ENCODE measurements at regions not wholly inside any gene's neighbourhood (a gene's known extent, or its start where the extent isn't known, plus 50 kb on each side); places are given as distances from the start of the nearest gene placed in this dataset.
A peak's percentile ranks its signal among the peaks of the same experiment; 100 is the strongest.

DNA sequence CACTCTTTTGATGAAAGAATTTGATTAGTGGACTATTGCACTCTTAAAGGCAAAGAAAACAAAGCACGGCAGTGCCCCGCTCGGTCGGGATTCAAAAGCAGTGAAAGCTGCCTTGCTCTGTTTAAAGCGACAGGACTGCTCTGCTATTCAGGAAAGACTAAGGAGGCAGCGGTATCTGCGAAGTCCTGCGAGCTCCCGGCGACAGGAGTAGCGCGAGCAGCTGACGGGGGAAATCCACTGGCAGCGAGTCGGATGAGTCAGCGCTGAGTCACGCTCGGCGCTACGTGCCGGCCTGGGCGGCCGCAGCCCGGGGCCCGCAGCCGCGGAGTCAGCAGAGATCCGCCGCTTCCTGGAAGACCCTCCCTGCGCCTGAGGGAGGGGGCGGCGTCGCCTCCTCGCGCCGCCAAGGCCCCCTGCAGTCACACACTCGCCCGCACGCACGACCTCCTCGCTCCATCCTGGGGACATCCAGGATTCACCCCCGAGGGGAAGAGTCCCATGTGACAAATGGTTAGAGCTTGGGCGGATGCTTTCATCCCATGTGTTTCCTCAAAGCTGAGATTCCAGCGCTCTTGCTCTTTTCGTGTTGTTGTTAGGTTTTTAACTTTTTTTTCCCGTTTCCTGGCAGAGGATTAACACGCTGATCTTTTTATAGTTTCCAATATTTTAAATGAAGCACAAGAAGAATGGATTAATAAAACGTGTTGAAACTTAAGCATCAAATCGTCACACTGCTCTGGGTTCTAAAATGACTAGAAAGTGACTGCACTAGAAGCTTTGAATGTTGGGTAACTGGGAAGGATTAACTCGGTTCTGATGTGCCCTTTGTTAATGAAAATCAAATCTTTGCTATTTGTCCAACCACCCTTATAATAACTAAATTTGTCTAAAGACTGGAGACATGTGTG is 102.5 kb downstream of the ARRDC3 start:
- Histone ChIP-seq H4K20me1 (ENCODE audit: insufficient read depth, low read length) (no peaks in the 10 kb centered on the region), H3K4me1 (ENCODE audit: insufficient read depth, low read length) (peaks cover 30% of the 10 kb centered on the region), H3K27me3 (ENCODE audit: insufficient read depth, low read length) (no peaks in the 10 kb centered on the region), H3K4me2 (ENCODE audit: low read length) (peak overlapping the region; percentile 88), H2AFZ (ENCODE audit: low read depth, low read length) (peak overlapping the region; percentile 91), H3K9me3 (ENCODE audit: insufficient read depth, low read depth, low read length) (no peaks in the 10 kb centered on the region), H3K4me3 (ENCODE audit: insufficient read depth, low read depth, low read length) (peak overlapping the region; percentile 57), H3K79me2 (ENCODE audit: insufficient read depth, low read length) (no peaks in the 10 kb centered on the region), H3K36me3 (ENCODE audit: insufficient read depth, low read length) (no peaks in the 10 kb centered on the region), H3K27ac (ENCODE audit: low read depth, low read length) (peak overlapping the region; percentile 97), H3K9ac (ENCODE audit: low read length) (peak overlapping the region; percentile 88)
- H3K27ac Mint-ChIP-seq (ENCODE audit: unreplicated experiment) = peak overlapping the region; percentile 98
- H3K27me3 Mint-ChIP-seq (ENCODE audit: low read depth, unreplicated experiment) = no peaks in the 10 kb centered on the region
- no peaks in the 10 kb centered on the region for H3K36me3 Mint-ChIP-seq (ENCODE audit: low read depth, unreplicated experiment)
- DNase-seq (ENCODE audit: low read depth) (peak; percentile 95), FAIRE-seq (peak; percentile 66)
- H3K9me3 Mint-ChIP-seq (ENCODE audit: unreplicated experiment) = peaks cover 5% of the 10 kb centered on the region
- TF ChIP-seq, protein P1, sequence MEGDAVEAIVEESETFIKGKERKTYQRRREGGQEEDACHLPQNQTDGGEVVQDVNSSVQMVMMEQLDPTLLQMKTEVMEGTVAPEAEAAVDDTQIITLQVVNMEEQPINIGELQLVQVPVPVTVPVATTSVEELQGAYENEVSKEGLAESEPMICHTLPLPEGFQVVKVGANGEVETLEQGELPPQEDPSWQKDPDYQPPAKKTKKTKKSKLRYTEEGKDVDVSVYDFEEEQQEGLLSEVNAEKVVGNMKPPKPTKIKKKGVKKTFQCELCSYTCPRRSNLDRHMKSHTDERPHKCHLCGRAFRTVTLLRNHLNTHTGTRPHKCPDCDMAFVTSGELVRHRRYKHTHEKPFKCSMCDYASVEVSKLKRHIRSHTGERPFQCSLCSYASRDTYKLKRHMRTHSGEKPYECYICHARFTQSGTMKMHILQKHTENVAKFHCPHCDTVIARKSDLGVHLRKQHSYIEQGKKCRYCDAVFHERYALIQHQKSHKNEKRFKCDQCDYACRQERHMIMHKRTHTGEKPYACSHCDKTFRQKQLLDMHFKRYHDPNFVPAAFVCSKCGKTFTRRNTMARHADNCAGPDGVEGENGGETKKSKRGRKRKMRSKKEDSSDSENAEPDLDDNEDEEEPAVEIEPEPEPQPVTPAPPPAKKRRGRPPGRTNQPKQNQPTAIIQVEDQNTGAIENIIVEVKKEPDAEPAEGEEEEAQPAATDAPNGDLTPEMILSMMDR (IDR thresholded peaks at IDR 0.05; ENCODE audit: insufficient read depth, low read depth, low read length) = no peak
- TF ChIP-seq EZH2 (IDR thresholded peaks at IDR 0.05; ENCODE audit: insufficient read depth, low read length) = no peak
- H3K4me1 Mint-ChIP-seq (ENCODE audit: low read depth, unreplicated experiment) = peaks cover 39% of the 10 kb centered on the region
- H3K4me3 Mint-ChIP-seq (ENCODE audit: unreplicated experiment) = peak overlapping the region; percentile 79

DNA sequence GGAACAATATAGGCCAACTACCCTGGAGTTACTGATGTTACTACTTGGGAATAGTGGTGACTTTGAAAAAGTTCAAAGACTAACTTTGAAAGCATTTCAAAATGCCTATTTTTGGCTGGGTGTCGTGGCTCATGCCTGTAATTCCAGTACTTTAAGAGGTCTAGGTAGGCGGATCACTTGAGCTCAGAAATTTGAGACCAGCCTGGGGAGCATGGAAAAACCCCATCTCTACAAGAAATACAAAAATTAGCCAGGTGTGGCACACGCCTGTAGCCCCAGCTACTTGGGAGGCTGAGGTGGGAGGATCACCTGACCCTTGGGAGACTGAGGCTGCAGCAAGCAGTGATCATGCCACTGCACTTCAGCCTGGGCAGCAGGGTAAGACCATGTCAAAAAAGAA is 105.3 kb downstream of the ARRDC3 start:
- FAIRE-seq (no peak), DNase-seq (ENCODE audit: low read depth) (peak; percentile 53)
- no peak overlapping the region for H3K4me3 Mint-ChIP-seq (ENCODE audit: unreplicated experiment)
- H3K27me3 Mint-ChIP-seq (ENCODE audit: low read depth, unreplicated experiment) = no peaks in the 10 kb centered on the region
- no peaks in the 10 kb centered on the region for H3K36me3 Mint-ChIP-seq (ENCODE audit: low read depth, unreplicated experiment)
- H3K4me1 ChIP-seq (ENCODE audit: insufficient read depth, low read length) = peaks cover 31% of the 10 kb centered on the region
- no peak overlapping the region for H3K4me3 ChIP-seq (ENCODE audit: insufficient read depth, low read depth, low read length)
- no peaks in the 10 kb centered on the region for H3K9me3 Mint-ChIP-seq (ENCODE audit: unreplicated experiment)
- H3K27ac Mint-ChIP-seq (ENCODE audit: unreplicated experiment) = peak overlapping the region; percentile 62
- no peak for TF ChIP-seq EZH2 (IDR thresholded peaks at IDR 0.05; ENCODE audit: insufficient read depth, low read length)
- TF ChIP-seq, protein P1 (IDR thresholded peaks at IDR 0.05; ENCODE audit: insufficient read depth, low read depth, low read length) = no peak
- H2AFZ ChIP-seq (ENCODE audit: low read depth, low read length) = no peak overlapping the region
- no peak overlapping the region for H3K27ac ChIP-seq (ENCODE audit: low read depth, low read length)
- H3K79me2 ChIP-seq (ENCODE audit: insufficient read depth, low read length) = no peaks in the 10 kb centered on the region
- H3K36me3 ChIP-seq (ENCODE audit: insufficient read depth, low read length) = no peaks in the 10 kb centered on the region
- H3K27me3 ChIP-seq (ENCODE audit: insufficient read depth, low read length) = no peaks in the 10 kb centered on the region
- no peak overlapping the region for H3K4me2 ChIP-seq (ENCODE audit: low read length)
- no peak overlapping the region for H3K9ac ChIP-seq (ENCODE audit: low read length)
- H3K4me1 Mint-ChIP-seq (ENCODE audit: low read depth, unreplicated experiment) = peaks cover 36% of the 10 kb centered on the region
- H4K20me1 ChIP-seq (ENCODE audit: insufficient read depth, low read length) = no peaks in the 10 kb centered on the region
- no peaks in the 10 kb centered on the region for H3K9me3 ChIP-seq (ENCODE audit: insufficient read depth, low read depth, low read length)

All from astrocyte (in vitro differentiated cells and primary cell).